AG04449 (cell line): ENCODE measurements at regions not wholly inside any gene's neighbourhood (a gene's known extent, or its start where the extent isn't known, plus 50 kb on each side); places are given as distances from the start of the nearest gene placed in this dataset.

Source experiments
- CTCF ChIA-PET: fragments of 350-600 bp; formaldehyde crosslinking; extraction: SDS; loops from one replicate; lab custom pipeline; 2021; ENCODE audit warnings: antibody characterized with exemption; lab: Yijun Ruan, JAX
- POLR2A ChIA-PET: fragments of 400-600, 350-600 bp; formaldehyde crosslinking; extraction: SDS; loops from one replicate; lab custom pipeline; 2020; ENCODE audit warnings: antibody characterized with exemption, inconsistent platforms; lab: Yijun Ruan, JAX
- DNase-seq: peaks from one replicate; pipeline ENCODE4 v3.0.0-alpha.2; 2010; ENCODE audit warnings: low read depth, low spot score
- H3K4me3 ChIP-seq: 2 replicates; pipeline ENCODE4 v1.5.1; 2011; ENCODE audit warnings: low read depth, mild to moderate bottlenecking, control low read depth, low read length
- CTCF ChIP-seq: IDR thresholded peaks from one replicate; pipeline ENCODE4 v1.5.1; 2011; ENCODE audit warnings: mild to moderate bottlenecking, moderate library complexity, low read length, control low read depth, inconsistent platforms; ENCODE audit not compliant: insufficient read depth; ENCODE audit errors: missing control alignments

- DNase-seq: no peak
- ChIA-PET POLR2A (no interaction called here), CTCF (interaction anchor here (1.0 to 1.5 kb wide), 3 partner anchors 11 to 41 kb away, joined by 3 to 4 read pairs (median 4); no protein-coding TSS in a partner anchor)
- no peak for TF ChIP-seq CTCF
- H3K4me3 ChIP-seq: no peak overlapping the region
Measured at GRCh38 chr12:63025116-63025515, 90.2 kb upstream of the PPM1H start.

- POLR2A ChIA-PET: no interaction called here
- no peak for DNase-seq
- H3K4me3 ChIP-seq: no peak overlapping the region
- CTCF ChIA-PET: no interaction called here
- no peak for TF ChIP-seq CTCF
Measured at GRCh38 chr12:63023926-63024325, 89.0 kb upstream of the PPM1H start.

- H3K4me3 ChIP-seq: no peak overlapping the region
- ChIA-PET CTCF (no interaction called here), POLR2A (no interaction called here)
- TF ChIP-seq CTCF: no peak
- DNase-seq: no peak
Measured at GRCh38 chr12:63021116-63021515, 86.2 kb upstream of the PPM1H start.

- CTCF ChIA-PET: no interaction called here
- POLR2A ChIA-PET: no interaction called here
- no peak for TF ChIP-seq CTCF
- no peak for DNase-seq
- no peak overlapping the region for H3K4me3 ChIP-seq
Measured at GRCh38 chr12:63020269-63020668, 85.3 kb upstream of the PPM1H start.

GRCh38 chr12:63018273-63018672, 83.3 kb upstream of the PPM1H start:
- ChIA-PET POLR2A (no interaction called here), CTCF (no interaction called here)
- TF ChIP-seq CTCF: no peak
- DNase-seq: no peak
- no peak overlapping the region for H3K4me3 ChIP-seq

- no peak for TF ChIP-seq CTCF
- CTCF ChIA-PET: interaction anchor here (1.4 to 1.5 kb wide), 2 partner anchors 9 to 200 kb away, joined by 3 to 4 read pairs; no protein-coding TSS in a partner anchor
- no peak for DNase-seq
- H3K4me3 ChIP-seq: no peak overlapping the region
- POLR2A ChIA-PET: no interaction called here
Measured at GRCh38 chr12:63013302-63013701, 78.4 kb upstream of the PPM1H start.
